Myocyte (in vitro differentiated cells): ENCODE measurements at regions not wholly inside any gene's neighbourhood (a gene's known extent, or its start where the extent isn't known, plus 50 kb on each side); places are given as distances from the start of the nearest gene placed in this dataset.
A peak's percentile ranks its signal among the peaks of the same experiment; 100 is the strongest.
"Not testable (repeated sequence)": the region's sequence is repeated elsewhere in the genome, so short reads cannot be mapped to it uniquely, and the experiment has no call there.

Source experiments
- DNase-seq: peaks from one replicate; pipeline ENCODE4 v3.0.0-alpha.2; 2012; ENCODE audit warnings: low read depth

DNA sequence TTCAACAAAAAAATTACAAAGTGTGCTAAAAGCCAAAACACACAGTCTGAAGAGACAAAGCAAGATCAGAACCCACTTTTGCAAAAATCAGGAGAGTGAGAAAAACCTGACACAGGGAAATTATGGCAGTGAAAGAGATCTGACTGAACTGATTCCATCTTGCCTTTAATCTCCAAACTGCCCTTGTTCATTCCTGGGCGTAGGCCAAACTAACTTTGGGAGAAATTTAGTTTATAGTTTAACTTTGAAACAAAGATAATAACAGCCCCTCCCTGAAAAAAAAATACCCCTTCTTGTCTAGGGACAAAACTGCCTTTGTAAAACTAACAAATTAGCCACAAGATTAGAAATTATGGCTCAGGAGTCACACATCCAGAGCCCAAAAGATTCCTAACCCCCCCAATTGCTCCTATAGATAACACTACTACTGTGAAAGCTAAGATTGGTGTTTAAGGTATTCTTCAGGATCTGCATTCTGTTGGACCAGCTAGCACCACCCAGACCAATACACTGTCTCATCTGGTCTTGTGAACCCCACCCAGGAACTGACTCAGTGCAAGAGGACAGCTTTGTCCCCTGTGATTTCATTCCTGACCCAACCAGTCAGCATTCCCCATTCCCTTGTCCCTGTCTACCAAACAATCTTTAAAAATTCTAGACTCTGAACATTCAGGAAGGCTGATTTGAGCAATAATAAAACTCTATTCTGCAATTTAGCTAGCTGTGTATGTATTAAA is 226.1 kb upstream of the SH3BP4 start:
- DNase-seq = no peak

DNA sequence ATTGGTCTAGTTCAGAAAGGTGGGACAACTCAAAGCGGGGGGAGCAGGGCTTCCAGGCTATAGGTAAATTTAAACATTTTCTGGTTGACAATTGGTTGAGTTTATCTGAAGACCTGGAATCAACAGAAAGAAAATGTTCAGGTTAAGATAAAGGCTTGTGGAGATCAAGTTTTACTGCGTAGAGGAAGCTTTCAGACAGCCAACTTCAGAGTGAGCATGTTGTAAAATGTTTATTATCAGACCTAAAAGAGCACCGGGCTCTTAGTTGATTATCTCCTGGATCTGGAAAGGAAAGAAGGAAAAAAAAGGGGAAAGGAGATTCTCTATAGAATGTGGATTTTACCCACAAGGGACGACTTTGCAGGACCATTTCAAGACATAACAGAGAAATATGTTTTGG is 227.0 kb upstream of the SH3BP4 start:
- DNase-seq = no peak

DNA sequence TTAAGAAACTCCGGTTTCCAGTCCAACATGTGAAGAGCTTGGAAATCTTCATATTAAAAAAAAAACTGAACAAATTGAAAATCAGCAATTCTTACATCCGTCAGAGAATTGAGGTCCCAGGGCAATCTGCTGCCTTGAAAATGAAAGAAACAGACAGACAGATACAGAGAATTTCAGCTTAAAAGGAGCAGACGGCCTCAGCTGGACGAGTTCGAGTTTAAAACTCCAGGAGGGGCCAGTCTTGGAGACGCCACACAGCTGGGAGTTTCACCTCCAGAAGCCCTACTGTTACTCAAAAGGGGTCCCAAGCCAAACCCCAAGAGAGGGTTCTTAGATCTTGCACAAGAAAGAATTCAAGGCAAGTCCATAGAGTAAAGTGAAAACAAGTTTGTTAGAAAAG is 226.5 kb upstream of the ARL4C start:
- DNase-seq = no peak

GRCh38 chr2:234722176-234722575 is 225.3 kb upstream of the ARL4C start:
- DNase-seq = peak; percentile 31

DNA sequence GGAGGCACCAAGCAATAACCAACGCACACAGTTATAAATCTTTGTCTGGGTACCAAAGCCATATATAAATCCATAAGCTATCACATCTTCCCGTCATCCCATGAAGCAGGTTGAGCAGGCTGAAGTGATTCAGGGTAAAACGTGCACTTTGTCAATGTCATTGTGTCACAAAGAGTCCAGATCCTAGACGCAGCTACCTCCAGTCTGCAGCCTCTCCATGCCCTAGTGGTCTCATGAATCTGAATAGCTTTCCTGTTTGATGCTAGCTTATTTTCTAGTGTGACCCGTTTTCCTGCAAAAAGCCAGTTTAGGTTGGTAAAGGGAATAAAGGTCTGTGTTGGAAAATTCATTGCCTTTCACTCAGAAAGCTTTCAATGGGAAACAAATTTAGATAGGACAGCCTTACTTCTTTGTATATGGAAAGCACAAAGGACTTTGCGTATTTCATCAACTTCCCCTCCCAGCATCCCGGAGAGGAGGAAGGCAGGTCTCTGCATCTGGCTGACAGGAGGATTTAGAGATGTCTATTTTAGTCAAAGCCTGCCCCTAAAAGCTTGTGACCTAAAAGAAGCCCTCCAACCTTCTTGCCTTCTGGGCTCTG is 222.3 kb upstream of the ARL4C start:
- no peak for DNase-seq

GRCh38 chr2:234716271-234716670 is 219.4 kb upstream of the ARL4C start:
- no peak for DNase-seq

GRCh38 chr2:234715671-234716250 is 218.9 kb upstream of the ARL4C start:
- no peak for DNase-seq

DNA sequence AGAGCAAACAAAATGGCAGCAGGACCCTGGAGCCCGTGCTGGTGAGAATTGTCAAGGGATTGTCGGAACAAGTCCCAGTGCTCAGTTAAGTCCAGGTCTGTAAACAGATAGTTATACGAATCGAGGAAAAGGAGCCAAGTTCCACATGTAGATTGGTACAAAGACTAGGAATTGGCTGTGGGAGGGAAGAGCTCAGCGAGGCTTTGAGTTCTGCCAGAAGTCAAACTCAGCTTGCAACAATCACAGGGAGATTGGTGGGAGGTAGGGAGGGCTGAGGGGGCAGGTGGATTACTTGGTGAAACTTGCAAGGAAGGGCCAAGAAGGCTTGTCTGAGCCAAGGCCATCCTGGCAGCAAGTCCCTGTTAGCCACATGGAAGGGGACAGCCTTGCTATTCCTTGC is 217.8 kb upstream of the ARL4C start:
- no peak for DNase-seq

GRCh38 chr2:234712421-234712935 is 215.6 kb upstream of the ARL4C start:
- no peak for DNase-seq

DNA sequence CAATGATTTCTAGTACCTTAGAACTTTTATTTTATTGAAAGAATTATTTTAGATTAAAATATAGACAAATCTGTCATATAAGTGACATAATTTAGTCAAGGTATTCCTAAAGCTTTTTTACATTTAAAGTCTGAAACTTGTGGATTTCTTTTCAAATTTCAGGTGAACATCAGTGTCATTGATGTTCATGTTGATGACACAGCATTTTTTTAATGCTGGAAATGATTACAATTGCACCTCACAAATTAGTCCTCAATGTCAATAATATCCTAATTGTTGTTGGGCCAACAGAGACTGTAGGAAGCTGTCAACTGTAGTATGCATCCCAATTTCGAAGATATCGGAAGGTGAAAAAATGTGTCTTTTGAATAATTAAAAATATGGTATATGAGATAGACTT is 214.4 kb upstream of the ARL4C start:
- no peak for DNase-seq

DNA sequence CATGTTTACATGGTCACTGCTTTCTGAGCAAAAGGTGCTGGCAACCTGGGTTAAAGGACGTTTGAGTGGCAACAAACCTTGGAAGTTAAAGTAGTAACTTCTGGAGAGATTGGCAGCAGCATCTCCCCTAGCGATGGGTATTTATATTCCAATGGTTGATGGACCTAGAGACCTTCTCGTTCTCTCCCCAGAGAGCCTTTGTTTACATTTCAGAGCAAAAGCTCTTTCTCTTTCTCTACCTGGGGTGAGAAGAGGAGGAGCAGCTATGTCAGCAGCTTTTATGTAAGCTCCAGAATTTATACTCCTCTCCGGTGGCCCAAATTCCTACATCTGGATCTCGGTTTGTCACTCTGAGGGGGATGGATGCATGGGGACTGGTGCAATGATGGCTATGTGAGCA is 213.7 kb upstream of the ARL4C start:
- no peak for DNase-seq

DNA sequence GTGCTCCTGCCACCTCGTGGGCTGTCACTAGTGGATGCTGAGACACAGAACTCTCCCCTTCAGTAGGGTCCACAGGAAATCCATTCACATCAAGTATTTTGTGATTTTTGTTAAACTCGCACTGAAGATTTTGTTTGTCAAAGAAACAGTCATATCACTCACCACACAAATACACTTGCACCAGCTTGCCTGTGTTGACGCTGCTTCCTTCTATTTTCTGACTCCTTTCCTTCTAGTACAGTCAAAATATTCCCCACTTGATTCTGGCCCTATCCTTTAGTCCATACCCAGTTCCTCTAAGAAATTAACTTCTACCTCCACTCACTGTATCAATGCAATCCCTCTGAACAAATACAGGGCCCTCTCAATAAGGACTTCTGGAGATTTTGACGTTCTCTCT is 213.2 kb upstream of the ARL4C start:
- no peak for DNase-seq

- DNase-seq = no peak
These were observed 211.8 kb upstream of the ARL4C start for GRCh38 chr2:234708717-234709116.

- DNase-seq = no peak
These were observed 211.3 kb upstream of the ARL4C start for GRCh38 chr2:234708091-234708683.

DNA sequence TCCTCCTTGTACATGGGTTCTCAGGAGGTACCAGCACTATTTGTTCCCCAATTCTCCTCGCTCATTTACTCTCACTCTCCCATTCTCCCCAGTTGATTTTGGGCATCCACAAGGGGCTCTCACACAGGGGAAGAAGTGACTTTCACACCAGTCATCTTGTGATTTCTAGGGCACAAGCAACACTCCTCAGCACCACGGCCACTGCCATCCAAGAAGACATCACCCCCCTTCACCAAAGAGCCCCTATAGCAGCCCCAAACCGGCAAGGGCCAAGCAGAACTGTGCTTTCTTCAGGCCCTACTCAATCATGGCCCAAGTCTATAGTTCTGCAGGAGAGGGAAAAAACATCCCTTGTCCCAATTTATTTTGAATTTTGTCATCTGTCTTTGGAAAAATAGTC is 209.2 kb upstream of the ARL4C start:
- no peak for DNase-seq

GRCh38 chr2:234705108-234705507 is 208.2 kb upstream of the ARL4C start:
- DNase-seq = peak; percentile 20

- DNase-seq = no peak
These were observed 206.4 kb upstream of the ARL4C start for GRCh38 chr2:234703258-234703657.

DNA sequence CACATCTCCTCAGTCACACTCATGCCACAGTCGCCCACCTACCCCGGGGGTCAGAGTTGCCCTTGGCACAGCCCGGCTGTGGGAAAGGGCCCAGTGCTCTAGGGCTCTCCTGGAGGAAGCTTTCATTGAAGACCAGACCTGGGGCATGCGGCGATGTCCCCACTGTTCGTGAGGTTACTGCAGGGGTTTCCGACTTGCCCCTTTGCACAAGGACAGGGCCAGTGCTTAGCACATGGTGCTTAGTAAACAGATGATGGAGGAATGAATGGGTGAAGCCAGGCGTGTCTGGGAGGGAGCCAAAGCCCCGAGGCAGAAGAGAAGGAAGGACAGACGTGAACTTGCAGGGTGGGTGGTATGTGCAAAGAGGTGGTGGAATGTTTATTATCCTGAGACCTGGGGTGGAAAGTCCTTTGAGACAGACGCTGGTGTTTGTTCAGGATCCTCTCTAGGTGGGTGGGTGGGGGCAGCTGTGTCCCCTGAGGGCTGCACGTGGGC is 205.9 kb upstream of the ARL4C start:
- no peak for DNase-seq

- DNase-seq = no peak
These were observed 205.0 kb upstream of the ARL4C start for GRCh38 chr2:234701841-234702240.

DNA sequence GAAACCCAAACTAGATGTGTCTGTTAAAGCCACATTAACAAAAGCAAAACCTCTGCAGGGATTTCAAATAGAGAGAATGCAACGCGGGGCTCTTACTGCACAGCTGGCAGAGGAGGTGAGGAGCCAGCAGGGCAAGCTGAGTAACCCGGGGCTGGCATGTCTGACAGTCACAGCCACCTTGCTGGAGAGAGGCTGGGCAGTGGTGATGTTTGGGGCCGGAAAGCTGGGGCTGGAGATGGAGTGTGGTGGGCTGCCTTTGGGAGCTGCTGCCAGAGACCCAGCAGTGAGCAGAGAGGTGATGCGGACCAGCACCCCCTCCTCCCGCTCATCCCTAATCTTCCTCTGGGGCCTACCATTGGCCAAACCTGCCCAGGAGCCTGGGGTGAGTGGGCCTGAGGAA is 204.5 kb upstream of the ARL4C start:
- no peak for DNase-seq

DNA sequence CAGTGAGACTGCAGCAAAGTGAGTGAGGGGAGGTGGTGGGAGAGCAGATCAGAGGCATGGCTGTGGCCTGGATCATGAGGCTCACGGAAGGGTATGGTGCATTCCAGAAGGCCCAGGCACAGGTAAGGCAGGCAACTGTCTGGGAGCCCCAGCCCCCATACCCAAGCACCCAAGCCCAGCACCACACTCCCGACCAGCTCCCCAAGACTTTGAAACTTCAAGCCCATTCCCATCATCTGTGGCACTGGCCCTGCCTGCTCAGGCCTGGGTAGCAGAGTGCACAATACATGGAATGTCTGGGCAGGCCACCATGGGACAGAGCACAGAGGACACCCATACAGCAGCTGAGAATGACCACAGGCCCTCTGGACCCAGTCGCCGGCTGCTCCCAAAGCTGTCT is 202.6 kb upstream of the ARL4C start:
- peak; percentile 36 for DNase-seq

DNA sequence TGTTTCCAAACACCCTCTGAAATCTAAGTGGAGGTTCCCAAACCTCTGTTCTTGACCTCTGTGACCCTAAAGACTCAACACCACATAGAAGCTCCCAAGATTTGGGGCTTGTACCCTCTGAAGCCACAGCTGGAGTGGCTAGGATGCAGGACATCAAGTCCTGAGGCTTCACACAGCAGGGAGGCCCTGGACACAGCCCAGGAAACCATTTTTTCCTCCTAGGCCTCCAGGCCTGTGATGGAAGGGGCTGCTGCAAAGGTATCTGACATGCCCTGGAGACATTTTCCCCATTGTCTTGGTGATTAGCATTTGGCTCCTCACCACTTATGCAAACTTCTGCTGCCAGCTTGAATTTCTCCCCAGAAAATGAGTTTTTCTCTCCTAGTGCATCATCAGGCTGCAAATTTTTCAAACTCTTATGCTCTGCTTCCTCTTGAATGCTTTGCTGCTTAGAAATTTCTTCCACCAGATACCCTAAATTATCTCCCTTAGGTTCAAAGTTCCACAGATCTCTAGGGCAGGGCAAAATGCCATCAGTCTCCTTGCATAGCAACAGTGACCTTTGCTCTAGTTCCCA is 200.5 kb upstream of the ARL4C start:
- DNase-seq = not testable (repeated sequence)
